Pons (tissue), 1 donor: ENCODE measurements at regions not wholly inside any gene's neighbourhood (a gene's known extent, or its start where the extent isn't known, plus 50 kb on each side); places are given as distances from the start of the nearest gene placed in this dataset.
A peak's percentile ranks its signal among the peaks of the same experiment; 100 is the strongest.

Experiments used
- DNase-seq: peaks from one replicate; pipeline ENCODE4 v3.0.0-alpha.2; 2016; ENCODE audit warnings: low spot score

- no peak for DNase-seq
These were observed 265.2 kb downstream of the RPS24 start for GRCh38 chr10:78298835-78299234.

- peak; percentile 72 for DNase-seq
These were observed 266.3 kb downstream of the RPS24 start for GRCh38 chr10:78299851-78300468.

- DNase-seq = no peak
These were observed 266.9 kb downstream of the RPS24 start for GRCh38 chr10:78300526-78300925.

- DNase-seq = no peak
These were observed 267.8 kb downstream of the RPS24 start for GRCh38 chr10:78301481-78301880.

- DNase-seq = peak; percentile 35
These were observed 268.5 kb downstream of the RPS24 start for GRCh38 chr10:78301891-78302738.

- peak; percentile 61 for DNase-seq
These were observed 269.0 kb downstream of the RPS24 start for GRCh38 chr10:78302739-78302988.

- peak; percentile 96 for DNase-seq
These were observed 269.6 kb downstream of the RPS24 start for GRCh38 chr10:78302989-78303854.

GRCh38 chr10:78304091-78305045, 270.7 kb downstream of the RPS24 start:
- DNase-seq = no peak

GRCh38 chr10:78305311-78305710, 271.6 kb downstream of the RPS24 start:
- DNase-seq = no peak

GRCh38 chr10:78306358-78306757, 272.7 kb downstream of the RPS24 start:
- DNase-seq = no peak

GRCh38 chr10:78307576-78307975, 273.9 kb downstream of the RPS24 start:
- DNase-seq = peak; percentile 72

GRCh38 chr10:78309536-78310237, 276.0 kb downstream of the RPS24 start:
- DNase-seq = no peak

GRCh38 chr10:78310481-78311080, 276.9 kb downstream of the RPS24 start:
- DNase-seq = no peak

GRCh38 chr10:78312197-78313047, 278.8 kb downstream of the RPS24 start:
- DNase-seq = no peak

- no peak for DNase-seq
These were observed 279.4 kb downstream of the RPS24 start for GRCh38 chr10:78313048-78313381.

- no peak for DNase-seq
These were observed 280.0 kb downstream of the RPS24 start for GRCh38 chr10:78313636-78314035.

- DNase-seq = no peak
These were observed 281.0 kb downstream of the RPS24 start for GRCh38 chr10:78314651-78315050.

GRCh38 chr10:78316451-78316931, 282.8 kb downstream of the RPS24 start:
- no peak for DNase-seq

GRCh38 chr10:78318305-78318704, 284.6 kb downstream of the RPS24 start:
- no peak for DNase-seq

- DNase-seq = no peak
These were observed 285.7 kb downstream of the RPS24 start for GRCh38 chr10:78319371-78319770.
